ENCODE measurements at regions not wholly inside any gene's neighbourhood (a gene's known extent, or its start where the extent isn't known, plus 50 kb on each side); places are given as distances from the start of the nearest gene placed in this dataset.

DNA sequence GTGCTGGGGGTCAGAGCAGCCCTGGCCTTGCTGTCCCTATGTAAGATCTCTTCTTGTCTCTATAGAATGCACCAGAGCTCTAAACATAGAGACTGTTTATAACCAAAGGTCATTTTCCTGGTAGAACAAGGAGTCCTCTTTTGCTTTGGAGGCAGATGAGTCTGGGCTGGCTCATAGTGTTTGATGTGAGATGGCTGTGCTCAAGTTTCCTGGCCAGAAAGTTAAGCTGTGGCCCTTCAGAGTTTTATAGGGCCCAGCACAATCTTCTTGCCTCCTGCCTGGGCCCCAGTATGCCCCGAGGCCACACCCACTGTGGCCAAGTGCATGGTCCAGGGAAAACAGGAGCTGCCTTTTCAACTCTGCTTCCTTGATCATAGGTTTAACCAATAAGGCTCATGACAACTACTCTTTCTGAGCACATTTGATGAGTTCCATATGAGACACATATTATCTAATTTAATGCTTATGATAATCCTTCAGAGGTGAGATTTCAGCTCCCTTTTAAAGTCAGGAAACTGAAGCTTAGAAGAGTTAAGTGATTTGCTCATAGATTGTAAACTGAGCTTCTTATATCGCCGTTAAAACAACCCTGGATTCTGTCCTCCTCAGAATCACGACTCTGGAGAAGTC lies 66.3 kb downstream of the MYCN start:
- Histone ChIP-seq H3K27ac (ENCODE audit: insufficient read length, low read depth, low read length) (no peak overlapping the region), H3K18ac (ENCODE audit: insufficient read length, low read depth, low read length) (no peak overlapping the region), H2AFZ (ENCODE audit: low read length) (no peak overlapping the region), H3K4ac (ENCODE audit: low read depth, low read length) (no peak overlapping the region), H3K27me3 (ENCODE audit: insufficient read depth, low read length) (no peaks in the 10 kb centered on the region), H3K9ac (ENCODE audit: extremely low read depth, insufficient read length, low read length) (no peak overlapping the region), H3K23me2 (ENCODE audit: insufficient read length, low read depth, low read length, poor library complexity, severe bottlenecking) (no peaks in the 10 kb centered on the region), H4K91ac (ENCODE audit: insufficient read length, low read depth, low read length) (no peak overlapping the region), H3K23ac (ENCODE audit: insufficient read length, low read depth, low read length) (no peak overlapping the region), H2BK20ac (ENCODE audit: low read depth, low read length, poor library complexity, severe bottlenecking) (no peak overlapping the region), H3K14ac (ENCODE audit: insufficient read depth, low read length) (no peak overlapping the region), H2BK15ac (ENCODE audit: low read depth, low read length) (no peak overlapping the region), H3K56ac (ENCODE audit: insufficient read length, low read depth, low read length) (no peak overlapping the region), H3K79me2 (ENCODE audit: insufficient read depth, low read length) (no peaks in the 10 kb centered on the region), H3T11ph (ENCODE audit: low read length) (no peak overlapping the region), H4K8ac (replicated peaks; ENCODE audit: insufficient read length, low read depth, low read length) (no peak overlapping the region), H4K5ac (ENCODE audit: insufficient read length, low read depth, low read length) (no peak overlapping the region), H3K79me1 (ENCODE audit: insufficient read depth, low read depth, low read length, poor library complexity, severe bottlenecking) (no peaks in the 10 kb centered on the region), H2BK120ac (ENCODE audit: low read depth, low read length, poor library complexity, severe bottlenecking) (no peak overlapping the region), H2BK12ac (ENCODE audit: insufficient read length, low read depth, low read length) (no peak overlapping the region), H2AK5ac (ENCODE audit: insufficient read length, low read length) (no peak overlapping the region), H3K4me2 (ENCODE audit: insufficient read depth, insufficient read length, low read length) (no peak overlapping the region), H2BK5ac (ENCODE audit: insufficient read length, low read length) (no peak overlapping the region), H3K4me1 (ENCODE audit: insufficient read depth, low read length) (peaks cover 2% of the 10 kb centered on the region), H4K20me1 (ENCODE audit: control insufficient read depth, insufficient read depth, insufficient read length) (no peaks in the 10 kb centered on the region), H3K9me3 (ENCODE audit: control insufficient read depth, low read depth, low read length) (no peaks in the 10 kb centered on the region)
- WGBS (ENCODE audit: extremely low coverage, insufficient read length, low lambda C conversion rate): no CpG with 5 or more reads among the region's 4 CpGs
- Mint-ChIP-seq H3K27ac (peak overlapping the region in 1 of 3 experiments; percentile 44; a peak in 1 of 7 replicates), H3K27me3 (ENCODE audit: low read depth) (peaks cover 7% of the 10 kb centered on the region), H3K36me3 (ENCODE audit: insufficient read depth in 1 of 3, low read depth in 3 of 3) (peaks cover 0 to 4% (median 0%) of the 10 kb centered on the region in 3 experiments; a peak in 2 of 7 replicates), H3K4me1 (peaks cover 7 to 10% of the 10 kb centered on the region in 2 experiments), H3K9me3 (peaks cover 4 to 7% of the 10 kb centered on the region in 2 experiments; a peak in 3 of 5 replicates), H3K4me3 (no peak overlapping the region)
- DNase-seq: no peak
- TF ChIP-seq, protein P1, sequence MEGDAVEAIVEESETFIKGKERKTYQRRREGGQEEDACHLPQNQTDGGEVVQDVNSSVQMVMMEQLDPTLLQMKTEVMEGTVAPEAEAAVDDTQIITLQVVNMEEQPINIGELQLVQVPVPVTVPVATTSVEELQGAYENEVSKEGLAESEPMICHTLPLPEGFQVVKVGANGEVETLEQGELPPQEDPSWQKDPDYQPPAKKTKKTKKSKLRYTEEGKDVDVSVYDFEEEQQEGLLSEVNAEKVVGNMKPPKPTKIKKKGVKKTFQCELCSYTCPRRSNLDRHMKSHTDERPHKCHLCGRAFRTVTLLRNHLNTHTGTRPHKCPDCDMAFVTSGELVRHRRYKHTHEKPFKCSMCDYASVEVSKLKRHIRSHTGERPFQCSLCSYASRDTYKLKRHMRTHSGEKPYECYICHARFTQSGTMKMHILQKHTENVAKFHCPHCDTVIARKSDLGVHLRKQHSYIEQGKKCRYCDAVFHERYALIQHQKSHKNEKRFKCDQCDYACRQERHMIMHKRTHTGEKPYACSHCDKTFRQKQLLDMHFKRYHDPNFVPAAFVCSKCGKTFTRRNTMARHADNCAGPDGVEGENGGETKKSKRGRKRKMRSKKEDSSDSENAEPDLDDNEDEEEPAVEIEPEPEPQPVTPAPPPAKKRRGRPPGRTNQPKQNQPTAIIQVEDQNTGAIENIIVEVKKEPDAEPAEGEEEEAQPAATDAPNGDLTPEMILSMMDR (conservative IDR thresholded peaks at IDR 0.05): no peak

Data from H9 (cell line).